Stomach (tissue), 8 donors: ENCODE measurements at regions not wholly inside any gene's neighbourhood (a gene's known extent, or its start where the extent isn't known, plus 50 kb on each side); places are given as distances from the start of the nearest gene placed in this dataset.

Source experiments
- DNase-seq, 2 donors: peaks; one replicate each; pipeline versions ENCODE4 v3.0.0 to v3.0.0-alpha.2; 2013 to 2019
- H3K27ac ChIP-seq, 5 donors: fragments of 200-600 bp in 4 of 5; sonication (generic) in 4 of 5; one replicate each; pipeline ENCODE4 v1.5.1; 2013 to 2019; ENCODE audit warnings: mild to moderate bottlenecking in 1 of 5, moderate library complexity in 1 of 5
- H3K27me3 ChIP-seq, 3 donors: fragments of 200-600 bp; sonication (generic); one replicate each; pipeline ENCODE4 v1.5.1; 2017 to 2019; ENCODE audit warnings: mixed run types in 1 of 3
- H3K36me3 ChIP-seq, 4 donors: fragments of 200-600 bp; sonication (generic); 1 replicate in 3 of 4; 2 replicates in 1 of 4; pipeline ENCODE4 v1.5.1; 2016 to 2019
- H3K4me1 ChIP-seq, 4 donors: fragments of 200-600 bp; sonication (generic); one replicate each; pipeline ENCODE4 v1.5.1; 2016 to 2019
- H3K4me3 ChIP-seq, 4 donors: fragments of 200-600 bp; sonication (generic) in 3 of 4; one replicate each; pipeline ENCODE4 v1.5.1; 2016 to 2019; ENCODE audit warnings: mild to moderate bottlenecking in 1 of 4
- H3K9me3 ChIP-seq, 4 donors: fragments of 200-600 bp; sonication (generic); one replicate each; pipeline ENCODE4 v1.5.1; 2016 to 2019
- CTCF ChIP-seq, 7 experiments: fragments of 450-650 bp in 4 of 7; fragments of 200-600 bp in 3 of 7; sonication (generic) in 3 of 7; IDR thresholded peaks; one replicate each; pipeline ENCODE4 v1.5.1; 2016 to 2019; ENCODE audit warnings: antibody characterized with exemption in 7 of 7, control low read depth in 2 of 7, mild to moderate bottlenecking in 1 of 7
- EP300 ChIP-seq: sonication (generic); formaldehyde crosslinking; IDR thresholded peaks from one replicate; pipeline ENCODE4 v1.6.1; 2017; ENCODE audit warnings: antibody characterized with exemption
- POLR2A ChIP-seq, 4 donors: fragments of 450-650 bp; IDR thresholded peaks; one replicate each; pipeline ENCODE4 v1.6.1; 2016; ENCODE audit warnings: antibody characterized with exemption in 4 of 4, control low read depth in 2 of 4, mild to moderate bottlenecking in 1 of 4, moderate library complexity in 1 of 4
- POLR2AphosphoS5 ChIP-seq, 3 donors: sonication (generic); formaldehyde crosslinking; IDR thresholded peaks; one replicate each; pipeline ENCODE4 v1.6.1; 2016; ENCODE audit warnings: antibody characterized with exemption in 3 of 3
- WGBS, 5 donors: extraction: QIAGEN DNeasy Blood & Tissue Kit in 3 of 5; methylation state at CpG; one replicate each; pipeline versions ENCODE4 v1.1.5 to v1.1.7; 2013 to 2018; 5-methylcytosine and 5-hydroxymethylcytosine counted together
- intact Hi-C: fragments of 100-400 bp; cut with DNase I; formaldehyde crosslinking; loops from one replicate; pipeline ENCODE4 v1.15.1; 2023; ENCODE audit warnings: low total_unique reads
- donor health status: healthy with polysubstance abuse.
- donor health status: Bipolar disorder and iron deficiency.
- donor health status: healthy.

- no peak for TF ChIP-seq POLR2A (IDR thresholded peaks at IDR 0.05)
- no peak for TF ChIP-seq CTCF (IDR thresholded peaks at IDR 0.05)
- no peak for TF ChIP-seq EP300
- no peak for TF ChIP-seq POLR2AphosphoS5 (IDR thresholded peaks at IDR 0.05)
- Histone ChIP-seq H3K4me1 (peaks cover 0 to 8% (median 2%) of the 10 kb centered on the region in 4 donors), H3K4me3 (no peak overlapping the region), H3K9me3 (no peaks in the 10 kb centered on the region), H3K36me3 (no peaks in the 10 kb centered on the region), H3K27ac (no peak overlapping the region), H3K27me3 (no peaks in the 10 kb centered on the region)
- intact Hi-C loops: no loop called here
- DNase-seq: no peak
- WGBS, 5 donors: 89 to 92% (median 90%) methylated on average over 2 of the region's 2 CpGs
Measured at GRCh38 chr1:67955591-67955990, 94.8 kb downstream of the DIRAS3 start.

- no peaks in the 10 kb centered on the region for H3K36me3 ChIP-seq
- no peak overlapping the region for H3K4me3 ChIP-seq
- no peaks in the 10 kb centered on the region for H3K27me3 ChIP-seq
- intact Hi-C loops: no loop called here
- no peak overlapping the region for H3K27ac ChIP-seq
- peaks cover 0 to 9% (median 2%) of the 10 kb centered on the region in 4 donors for H3K4me1 ChIP-seq
- H3K9me3 ChIP-seq: no peaks in the 10 kb centered on the region
- DNase-seq: no peak
- no peak for TF ChIP-seq CTCF (IDR thresholded peaks at IDR 0.05)
- no peak for TF ChIP-seq EP300
- TF ChIP-seq POLR2A (IDR thresholded peaks at IDR 0.05): no peak
- TF ChIP-seq POLR2AphosphoS5 (IDR thresholded peaks at IDR 0.05): no peak
- 79 to 94% (median 84%) methylated on average over 2 of the region's 2 CpGs for WGBS, 5 donors
Measured at GRCh38 chr1:67953301-67953700, 97.1 kb downstream of the DIRAS3 start.

GRCh38 chr1:67952071-67952470 lies 98.4 kb downstream of the DIRAS3 start:
- no peak for TF ChIP-seq EP300
- no peak for TF ChIP-seq CTCF (IDR thresholded peaks at IDR 0.05)
- no peak for TF ChIP-seq POLR2A (IDR thresholded peaks at IDR 0.05)
- TF ChIP-seq POLR2AphosphoS5 (IDR thresholded peaks at IDR 0.05): no peak
- 58 to 93% (median 79%) methylated on average over 1 of the region's 1 CpG for WGBS, 5 donors

GRCh38 chr1:67951014-67951413 lies 99.4 kb downstream of the DIRAS3 start:
- H3K9me3 ChIP-seq: no peaks in the 10 kb centered on the region
- no peak overlapping the region for H3K27ac ChIP-seq
- no peak overlapping the region for H3K4me3 ChIP-seq
- TF ChIP-seq POLR2AphosphoS5 (IDR thresholded peaks at IDR 0.05) (no peak), CTCF (IDR thresholded peaks at IDR 0.05) (no peak), POLR2A (IDR thresholded peaks at IDR 0.05) (no peak), EP300 (no peak)
- H3K36me3 ChIP-seq: no peaks in the 10 kb centered on the region
- DNase-seq: no peak
- WGBS, 5 donors: 89 to 97% (median 94%) methylated on average over 1 of the region's 1 CpG
- peaks cover 0 to 15% (median 0%) of the 10 kb centered on the region in 4 donors for H3K4me1 ChIP-seq
- intact Hi-C loops: no loop called here
- H3K27me3 ChIP-seq: no peaks in the 10 kb centered on the region

More at GRCh38 chr1:67952071-67952470, 98.4 kb downstream of the DIRAS3 start:
- intact Hi-C loops: no loop called here
- no peak overlapping the region for H3K4me3 ChIP-seq
- peaks cover 0 to 11% (median 1%) of the 10 kb centered on the region in 4 donors for H3K4me1 ChIP-seq
- H3K36me3 ChIP-seq: no peaks in the 10 kb centered on the region
- no peak for DNase-seq
- H3K9me3 ChIP-seq: no peaks in the 10 kb centered on the region
- H3K27ac ChIP-seq: no peak overlapping the region
- no peaks in the 10 kb centered on the region for H3K27me3 ChIP-seq
